NCI-H1694 (cell line): ENCODE measurements at regions not wholly inside any gene's neighbourhood (a gene's known extent, or its start where the extent isn't known, plus 50 kb on each side); places are given as distances from the start of the nearest gene placed in this dataset.

Experiments
- DNase-seq: peaks from one replicate; lab custom pipeline; 2025; lab: John Stamatoyannopoulos, UW

- DNase-seq: no peak
Measured at GRCh38 chrX:45771560-45772340, 571.1 kb upstream of the DIPK2B start.

- DNase-seq: no peak
Measured at GRCh38 chrX:45771114-45771513, 570.4 kb upstream of the DIPK2B start.

GRCh38 chrX:45769761-45770582, 569.3 kb upstream of the DIPK2B start:
- DNase-seq: no peak

DNA sequence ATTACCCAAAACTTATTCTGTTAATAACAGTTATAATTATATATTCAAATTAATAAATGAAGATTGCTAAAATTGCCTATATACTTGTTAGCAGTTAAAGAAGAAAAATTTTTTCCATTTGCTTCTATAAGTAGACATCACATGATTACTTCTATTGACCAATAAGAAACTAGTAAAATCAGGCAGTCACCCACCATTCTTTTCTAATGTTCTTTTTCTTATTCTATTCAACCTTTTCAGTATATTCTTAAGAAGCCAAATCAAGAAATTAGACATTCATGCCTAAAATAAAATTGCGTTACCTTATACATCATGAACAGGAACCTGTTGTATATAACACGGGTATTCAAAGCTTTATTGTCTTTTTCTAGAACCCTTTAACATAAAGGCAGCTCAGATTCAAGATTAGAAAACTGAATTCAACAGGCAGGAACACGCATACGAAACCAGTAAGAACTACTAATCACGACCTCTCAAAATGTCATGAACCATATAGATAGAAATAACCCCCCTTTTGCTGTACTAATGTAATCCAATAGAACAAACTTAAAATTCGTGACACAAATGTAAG, 568.1 kb upstream of the DIPK2B start:
- DNase-seq: no peak

DNA sequence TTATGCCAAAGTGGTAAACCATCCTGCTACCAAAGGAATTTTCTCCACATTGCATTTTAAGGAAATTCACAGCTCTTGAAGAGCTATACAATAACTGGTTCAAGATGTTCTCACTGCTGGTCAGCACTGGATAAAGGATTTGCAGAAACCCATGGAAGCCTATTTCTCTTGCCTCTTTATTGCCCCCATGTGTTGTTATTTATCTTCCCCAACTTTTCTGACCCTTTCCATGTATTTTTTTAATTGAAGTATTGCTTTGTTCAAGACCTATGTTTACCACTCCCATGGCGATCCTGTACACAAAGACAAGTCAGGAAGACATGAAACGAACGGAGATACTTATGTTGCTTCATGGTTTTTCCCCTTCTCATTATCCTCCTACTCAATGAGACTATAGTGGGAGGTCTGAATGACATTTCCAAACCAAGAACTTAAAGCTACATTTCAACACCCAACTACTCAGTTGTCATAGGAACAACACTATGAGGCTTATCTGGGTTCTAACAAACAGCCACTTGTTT, 566.4 kb upstream of the DIPK2B start:
- DNase-seq: no peak

- no peak for DNase-seq
Measured at GRCh38 chrX:45765767-45766166, 565.1 kb upstream of the DIPK2B start.

DNA sequence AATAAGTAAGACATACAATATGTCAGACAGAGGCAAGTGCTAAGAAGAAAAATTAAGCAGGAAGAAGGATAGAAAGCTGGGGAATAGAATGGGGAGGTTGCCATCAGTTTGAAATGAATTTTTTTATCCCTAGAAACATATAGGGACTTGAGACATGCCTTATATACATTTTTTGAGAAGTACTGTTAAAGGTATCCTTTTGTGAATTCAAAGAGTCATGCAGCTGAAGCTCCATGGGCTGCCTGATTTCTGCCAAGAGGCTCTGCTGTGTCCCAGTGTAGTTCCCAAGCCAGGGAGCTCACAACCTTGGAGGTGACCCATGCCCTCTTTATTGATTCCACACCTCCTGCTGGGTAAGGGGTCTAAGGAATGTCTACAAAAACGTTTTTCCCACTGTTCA, 564.6 kb upstream of the DIPK2B start:
- no peak for DNase-seq

DNA sequence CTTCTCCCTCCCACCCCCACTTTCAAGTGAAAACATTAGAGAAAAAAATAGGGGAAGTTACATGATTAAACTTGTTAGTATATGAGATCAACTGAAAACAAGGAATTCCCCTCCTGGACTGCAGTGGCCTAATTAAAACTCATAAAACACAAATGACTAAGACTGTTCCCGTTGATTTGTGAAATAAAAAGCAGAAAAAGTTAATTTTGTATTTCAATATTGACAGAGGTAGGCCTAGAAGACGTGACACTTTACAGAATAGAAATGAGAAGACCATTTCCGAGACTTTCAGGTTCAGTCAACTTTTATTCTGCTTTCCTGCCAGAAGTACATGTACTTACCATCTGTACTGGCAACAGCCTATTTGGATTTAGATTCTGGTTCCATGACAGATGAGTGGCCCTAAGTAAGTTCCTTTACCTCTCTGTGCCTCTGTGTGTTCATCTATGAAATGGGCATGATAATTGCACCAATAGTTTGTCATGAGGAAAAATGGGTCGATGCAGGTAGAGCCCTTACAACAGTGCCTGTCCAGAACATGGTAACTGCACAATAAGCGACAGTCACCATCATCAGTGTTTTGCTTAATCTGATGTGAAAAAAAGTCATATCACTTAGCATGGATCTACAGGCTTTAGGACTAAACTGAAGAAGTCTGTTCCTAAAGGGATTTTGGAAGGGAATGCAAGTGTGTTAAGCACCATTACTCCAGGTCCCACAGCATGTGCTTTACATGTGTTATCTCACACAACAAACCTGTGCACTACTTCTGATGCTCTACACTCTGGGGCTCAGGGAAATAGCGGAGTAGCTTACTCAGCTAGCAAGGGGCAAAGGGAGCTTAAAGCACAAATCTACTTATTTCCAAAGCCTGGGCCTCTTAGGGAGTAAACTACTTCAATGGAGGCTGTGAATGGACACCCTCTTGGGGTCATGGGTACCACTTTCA, 562.3 kb upstream of the DIPK2B start:
- no peak for DNase-seq

- no peak for DNase-seq
Measured at GRCh38 chrX:45761920-45762319, 561.2 kb upstream of the DIPK2B start.

- DNase-seq: no peak
Measured at GRCh38 chrX:45760187-45760742, 559.6 kb upstream of the DIPK2B start.

DNA sequence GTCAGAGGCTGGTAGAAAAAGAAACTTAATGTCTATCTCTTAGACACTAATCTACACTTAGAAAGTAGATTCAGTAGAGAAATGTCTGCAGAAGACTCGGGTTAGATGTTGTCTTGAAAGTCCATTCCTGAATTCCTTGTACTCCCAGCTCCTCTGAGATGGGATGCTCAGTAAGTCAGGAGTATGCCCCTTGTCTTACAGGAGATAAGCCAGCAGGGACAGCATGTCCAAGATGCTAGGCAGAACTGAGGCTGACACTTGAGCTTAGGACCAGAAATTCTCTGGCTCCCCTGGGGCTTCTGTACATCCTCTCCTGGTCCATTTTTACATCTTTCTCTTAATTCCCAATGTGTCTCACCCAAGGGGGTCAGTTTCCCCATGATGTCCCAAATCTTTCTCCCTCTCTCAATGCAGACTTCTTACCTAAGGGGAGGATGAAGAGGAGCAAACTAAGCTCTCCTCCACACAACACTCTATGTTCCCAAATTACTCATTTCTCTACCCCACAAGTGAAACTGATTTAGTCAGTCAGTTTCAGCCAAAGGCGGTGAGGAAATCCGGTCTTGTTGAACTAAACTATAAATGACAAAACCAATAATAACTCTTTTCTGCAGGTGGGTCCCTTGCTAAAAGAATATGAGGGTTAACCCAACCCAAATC, 558.2 kb upstream of the DIPK2B start:
- DNase-seq: no peak

DNA sequence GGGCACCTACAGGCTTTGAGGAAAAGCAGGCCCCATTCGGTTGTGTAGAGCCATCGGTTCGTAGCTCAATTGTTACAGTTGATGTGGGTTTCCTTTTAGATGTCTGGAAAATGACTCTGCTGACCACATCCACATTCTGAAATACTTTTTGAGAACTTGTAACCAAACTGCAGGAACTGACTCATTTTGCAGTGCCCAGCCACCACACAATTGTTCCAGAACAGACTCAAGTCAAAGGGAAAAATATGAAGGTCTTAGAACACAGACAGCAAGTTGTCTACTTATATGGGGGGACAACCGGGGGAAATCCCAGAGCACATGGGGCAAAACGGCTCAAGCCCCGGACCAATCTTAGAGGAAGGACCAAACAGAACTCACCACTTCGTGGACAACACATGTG, 557.6 kb upstream of the DIPK2B start:
- DNase-seq: no peak

GRCh38 chrX:45757272-45757671, 556.6 kb upstream of the DIPK2B start:
- DNase-seq: no peak

DNA sequence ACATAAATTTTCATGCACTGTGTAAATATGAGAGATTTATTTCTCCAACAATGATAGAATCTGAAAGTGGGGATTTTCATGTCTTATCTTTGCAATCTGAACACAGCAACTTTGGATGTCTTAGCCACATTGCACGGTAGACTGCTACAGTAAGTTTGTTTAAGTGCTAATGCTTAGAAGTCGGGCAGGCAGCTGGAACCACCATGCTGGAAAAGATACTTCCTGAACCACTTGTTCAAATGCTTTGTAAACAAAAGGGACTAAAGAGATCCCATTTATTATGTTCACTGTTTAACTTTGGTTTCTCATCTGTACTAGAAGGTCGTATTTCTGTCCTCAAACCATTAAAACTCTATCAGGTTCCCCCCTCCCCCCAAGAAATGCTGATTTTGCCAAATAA, 555.9 kb upstream of the DIPK2B start:
- no peak for DNase-seq

DNA sequence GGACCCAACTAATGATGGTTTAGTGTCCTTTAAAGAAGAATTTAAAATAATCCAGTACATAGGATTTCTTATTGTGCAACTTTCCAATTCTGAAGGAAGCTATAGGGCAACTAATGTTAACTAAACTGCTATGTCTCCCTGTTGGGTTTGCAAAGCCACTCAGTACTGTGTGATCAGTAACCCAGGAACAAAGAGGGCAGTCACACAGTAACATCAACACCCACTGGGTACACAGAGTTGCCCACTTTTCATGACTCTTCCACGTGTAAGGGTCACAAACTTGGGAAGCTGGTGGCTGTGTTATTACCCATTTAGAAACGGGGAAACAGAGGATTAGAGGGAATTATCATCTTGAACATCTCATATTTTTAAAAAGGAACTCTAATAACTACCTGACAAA, 555.0 kb upstream of the DIPK2B start:
- no peak for DNase-seq

DNA sequence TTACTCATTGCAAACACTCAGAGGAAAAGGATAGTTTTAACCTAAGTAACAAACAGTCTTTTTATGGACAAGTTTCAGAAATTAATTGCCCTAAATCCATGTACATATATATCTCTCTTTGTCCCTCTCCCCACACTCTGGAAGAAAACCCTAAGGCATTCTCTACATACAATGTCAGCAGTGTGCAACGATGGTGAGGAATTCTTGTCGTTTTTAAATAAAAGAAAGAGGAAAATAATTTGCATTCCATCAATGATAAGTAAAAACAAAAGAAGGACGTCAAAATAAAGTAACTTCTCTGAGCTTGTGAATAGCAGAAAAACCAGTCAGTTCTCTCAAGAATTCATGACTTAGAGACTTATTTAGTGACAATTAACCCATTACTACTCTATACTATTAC, 550.5 kb upstream of the DIPK2B start:
- no peak for DNase-seq

DNA sequence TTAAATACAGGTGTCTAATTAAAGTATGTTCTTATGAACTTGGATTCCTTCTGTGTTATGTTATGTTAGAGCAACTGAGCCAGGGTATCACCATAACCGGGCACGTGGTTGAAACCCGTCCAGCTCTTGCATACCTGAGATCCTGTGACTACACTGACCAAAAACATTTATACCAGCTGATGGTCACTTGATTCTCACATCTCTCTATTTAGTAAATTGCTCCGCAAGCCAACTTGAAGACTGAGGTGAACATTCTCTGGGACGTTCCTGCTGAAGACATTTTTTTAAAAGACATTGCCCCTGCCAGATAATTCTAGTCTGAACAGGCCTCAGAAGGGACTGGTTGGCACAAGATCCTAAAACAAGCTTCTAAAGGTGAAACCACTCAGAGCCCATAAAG, 550.0 kb upstream of the DIPK2B start:
- DNase-seq: no peak

GRCh38 chrX:45749375-45749774, 548.7 kb upstream of the DIPK2B start:
- DNase-seq: no peak

DNA sequence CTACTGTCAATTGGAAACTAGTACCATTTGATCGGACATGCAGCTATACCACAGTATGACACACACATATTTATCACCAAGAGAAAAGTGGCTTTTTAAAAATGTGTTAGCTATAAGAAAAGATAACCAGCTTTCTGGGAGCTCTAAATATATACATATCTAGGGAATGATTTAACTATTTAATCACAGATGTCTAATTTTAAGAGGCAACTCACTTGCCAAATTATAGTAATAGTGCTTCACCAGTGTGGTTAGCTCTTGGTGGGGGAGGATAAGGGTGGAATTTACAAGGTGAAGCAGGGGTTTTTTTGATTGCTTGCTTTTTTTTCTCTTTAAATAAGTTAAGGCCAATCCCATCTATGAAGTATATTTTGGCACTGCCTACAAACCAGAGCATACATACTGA, 547.7 kb upstream of the DIPK2B start:
- no peak for DNase-seq

DNA sequence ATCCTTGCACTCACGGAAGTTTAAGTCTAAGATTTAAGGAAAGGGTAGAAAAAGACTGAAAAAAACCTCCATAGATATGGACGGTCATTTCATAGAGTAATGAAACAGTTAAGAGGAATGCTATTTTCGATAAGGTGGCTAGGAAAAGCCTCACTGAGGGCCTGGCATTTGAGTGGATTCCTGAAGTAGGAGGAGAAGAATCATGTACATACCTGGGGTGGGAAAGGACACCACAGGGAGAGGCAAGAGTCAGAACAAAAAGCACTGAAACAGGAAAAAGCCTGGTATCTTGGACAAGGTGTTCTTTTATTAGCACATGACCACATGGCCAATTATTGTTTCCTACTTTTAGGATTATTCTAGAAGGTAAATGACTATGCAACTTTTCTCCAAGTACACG, 547.2 kb upstream of the DIPK2B start:
- no peak for DNase-seq

GRCh38 chrX:45745479-45745878, 544.8 kb upstream of the DIPK2B start:
- no peak for DNase-seq
